Transverse colon (tissue), 4 donors: ENCODE measurements at regions not wholly inside any gene's neighbourhood (a gene's known extent, or its start where the extent isn't known, plus 50 kb on each side); places are given as distances from the start of the nearest gene placed in this dataset.

ENCODE experiments used
- CTCF ChIP-seq, 5 experiments: fragments of 200-600 bp in 3 of 5; fragments of 450-650 bp in 2 of 5; sonication (generic) in 3 of 5; IDR thresholded peaks; 1 replicate in 2 of 5; 2 replicates in 3 of 5; pipeline ENCODE4 v1.5.1; 2016 to 2017; ENCODE audit warnings: antibody characterized with exemption in 5 of 5, inconsistent platforms in 3 of 5, mild to moderate bottlenecking in 2 of 5, moderate library complexity in 1 of 5
- POLR2A ChIP-seq: fragments of 450-650 bp; IDR thresholded peaks from one replicate; pipeline ENCODE4 v1.6.1; 2016; ENCODE audit warnings: antibody characterized with exemption, mild to moderate bottlenecking, moderate library complexity
- POLR2AphosphoS5 ChIP-seq, 3 donors: sonication (generic); formaldehyde crosslinking; IDR thresholded peaks; one replicate each; pipeline ENCODE4 v1.6.1; 2016; ENCODE audit warnings: antibody characterized with exemption in 3 of 3

- TF ChIP-seq CTCF (IDR thresholded peaks at IDR 0.05) = no peak
- TF ChIP-seq POLR2A = no peak
- TF ChIP-seq POLR2AphosphoS5 (IDR thresholded peaks at IDR 0.05) = no peak
These were observed 905.1 kb downstream of the GALC start for GRCh38 chr14:87087881-87088280.
